NCI-H146 treated with DMSO at 0.1 percent for 48 hours (cell line): ENCODE measurements at regions not wholly inside any gene's neighbourhood (a gene's known extent, or its start where the extent isn't known, plus 50 kb on each side); places are given as distances from the start of the nearest gene placed in this dataset.
A peak's percentile ranks its signal among the peaks of the same experiment; 100 is the strongest.
"Not testable (repeated sequence)": the region's sequence is repeated elsewhere in the genome, so short reads cannot be mapped to it uniquely, and the experiment has no call there.

Experiments
- DNase-seq: peaks from one replicate; lab custom pipeline; 2025; ENCODE audit not compliant: unreplicated experiment; lab: John Stamatoyannopoulos, UW

DNA sequence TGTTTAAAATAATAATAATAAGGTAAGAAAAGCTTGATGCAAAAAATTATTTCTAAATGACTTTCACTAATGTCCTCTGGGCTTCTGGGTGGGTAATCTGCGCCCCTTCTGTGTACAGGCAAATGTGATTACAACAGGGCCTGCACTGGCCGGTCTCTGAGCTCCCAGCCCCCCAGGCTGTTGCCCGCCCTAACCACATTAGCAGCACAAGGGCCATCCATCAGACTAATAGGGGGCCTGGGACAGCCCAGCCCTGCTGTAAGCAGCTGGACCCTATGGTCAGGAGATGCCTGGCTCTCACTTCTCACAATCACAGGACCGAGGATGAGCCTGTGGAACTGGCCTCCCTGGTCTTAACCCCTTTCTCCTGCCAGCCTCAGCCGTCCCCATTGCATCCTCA, 388.4 kb downstream of the BUD13 start:
- DNase-seq = no peak

- DNase-seq = no peak
Measured at GRCh38 chr11:116379185-116379828, 393.5 kb downstream of the BUD13 start.

DNA sequence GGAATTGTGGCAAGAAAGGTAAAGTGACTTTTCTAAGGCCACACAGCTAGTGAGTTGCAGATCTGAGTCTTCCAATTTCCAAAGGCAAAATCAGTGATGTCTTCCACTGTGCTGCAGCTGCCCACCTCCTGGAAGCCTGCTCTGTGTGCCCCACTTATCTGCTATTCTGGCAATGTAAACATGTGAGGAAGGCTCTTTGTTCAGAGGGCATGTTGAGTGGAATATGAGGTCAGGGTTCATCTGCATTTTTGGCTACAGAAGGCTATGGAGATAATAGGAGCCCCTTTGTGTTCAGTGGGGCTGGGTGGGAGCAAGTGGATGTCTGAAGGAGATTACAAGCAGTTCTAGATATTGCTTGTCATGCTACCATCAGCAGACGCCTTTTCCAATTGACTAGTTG, 396.2 kb downstream of the BUD13 start:
- peak; percentile 96 for DNase-seq

DNA sequence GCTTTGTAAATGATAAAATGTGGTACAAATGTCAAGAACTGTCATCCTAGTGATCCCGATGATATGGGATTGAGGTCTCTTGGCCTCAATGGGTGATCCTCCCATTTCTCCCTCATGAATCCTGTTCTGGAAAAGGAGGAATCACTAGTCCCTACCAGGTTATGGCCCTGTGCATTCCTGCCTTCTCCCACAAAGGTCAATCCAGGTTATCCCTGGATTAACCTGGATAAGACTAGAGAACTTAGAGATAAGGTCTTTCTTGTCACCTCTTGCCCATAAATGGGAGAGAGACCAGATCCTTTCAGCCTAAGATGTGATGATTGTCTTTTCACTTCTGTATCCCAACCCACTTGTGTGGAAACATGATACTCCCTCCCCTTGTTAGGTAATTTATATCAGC, 396.7 kb downstream of the BUD13 start:
- DNase-seq = peak; percentile 83

DNA sequence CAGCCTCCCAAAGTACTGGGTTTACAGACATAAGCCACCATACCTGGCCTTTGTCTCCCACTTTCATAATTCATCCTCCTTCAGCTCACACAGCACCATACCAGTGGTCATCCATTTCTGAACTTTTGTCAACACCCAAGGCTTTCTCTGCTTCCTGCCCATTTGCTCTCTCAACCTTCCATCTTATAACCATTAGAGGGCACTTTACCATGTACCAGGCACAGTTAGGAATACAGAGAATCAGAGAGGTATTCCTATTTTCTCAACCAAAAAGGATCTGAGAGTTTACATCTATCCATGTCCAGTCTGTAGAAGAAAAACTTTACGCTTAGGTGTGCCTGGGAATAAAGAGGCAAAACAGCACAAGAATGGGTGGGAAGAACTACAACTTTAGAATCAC, 397.6 kb downstream of the BUD13 start:
- peak; percentile 46 for DNase-seq

GRCh38 chr11:116374085-116374484, 398.7 kb downstream of the BUD13 start:
- no peak for DNase-seq

GRCh38 chr11:116373104-116373944, 399.5 kb downstream of the BUD13 start:
- peak; percentile 94 for DNase-seq

DNA sequence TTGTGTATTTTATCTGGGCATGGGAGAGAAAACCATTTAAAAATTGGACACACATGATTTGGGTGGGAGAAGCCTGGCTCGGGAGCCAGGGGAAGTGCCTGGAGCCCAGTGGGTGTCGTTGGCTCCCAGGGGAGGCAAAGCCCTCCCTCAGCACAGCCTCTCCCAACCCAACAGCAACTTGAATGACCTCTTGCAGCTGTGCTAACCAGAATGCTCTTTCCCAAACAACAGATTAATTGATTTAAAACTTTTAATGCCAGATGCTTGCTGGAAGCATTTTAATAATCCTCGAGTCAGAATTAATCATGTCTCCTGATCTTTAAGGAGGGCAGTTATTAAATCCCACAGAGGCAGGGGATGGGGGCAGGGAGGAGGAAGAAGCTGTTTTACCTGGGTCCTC, 401.6 kb downstream of the BUD13 start:
- DNase-seq = peak; percentile 35

DNA sequence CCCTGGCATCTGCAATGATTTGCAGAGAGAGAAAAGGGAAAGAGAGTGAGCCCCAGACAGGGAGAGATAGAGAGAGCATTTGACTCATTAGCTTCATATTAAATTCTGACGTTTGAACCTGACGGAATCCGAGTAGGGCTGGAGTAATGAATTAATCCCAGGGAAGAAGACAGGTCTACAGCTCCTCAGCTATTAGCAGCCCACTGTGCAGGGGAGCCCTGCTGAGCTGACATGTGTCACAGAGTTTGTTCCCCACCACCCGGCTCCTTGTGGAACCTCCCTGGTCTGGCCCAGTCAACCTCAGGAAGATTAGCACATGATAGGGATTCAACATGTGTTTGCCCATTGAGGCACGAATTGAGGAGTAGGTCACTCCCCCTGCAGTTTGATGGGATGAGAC, 404.0 kb downstream of the BUD13 start:
- DNase-seq = no peak

- DNase-seq = no peak
Measured at GRCh38 chr11:116366980-116367645, 405.7 kb downstream of the BUD13 start.

GRCh38 chr11:116366451-116366850, 406.3 kb downstream of the BUD13 start:
- DNase-seq = no peak

DNA sequence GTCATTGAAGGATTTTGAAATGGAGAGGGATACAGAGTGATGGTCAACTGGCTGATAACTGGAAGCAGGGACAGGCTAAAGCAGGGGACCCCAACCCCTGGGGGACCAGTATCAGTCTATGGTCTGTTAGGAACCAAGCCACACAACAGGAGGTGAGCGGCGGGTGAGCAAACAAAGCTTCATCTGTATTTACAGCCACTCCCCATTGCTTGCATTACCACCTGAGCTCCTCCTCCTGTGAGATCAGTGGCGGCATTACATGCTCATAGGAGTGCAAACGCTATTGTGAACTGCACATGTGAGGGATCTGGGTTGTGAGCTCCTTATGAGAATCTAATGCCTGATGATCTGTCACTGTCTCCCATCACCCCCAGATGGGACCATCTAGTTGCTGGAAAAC, 407.9 kb downstream of the BUD13 start:
- DNase-seq = not testable (repeated sequence)

GRCh38 chr11:116364348-116364747, 408.4 kb downstream of the BUD13 start:
- no peak for DNase-seq

DNA sequence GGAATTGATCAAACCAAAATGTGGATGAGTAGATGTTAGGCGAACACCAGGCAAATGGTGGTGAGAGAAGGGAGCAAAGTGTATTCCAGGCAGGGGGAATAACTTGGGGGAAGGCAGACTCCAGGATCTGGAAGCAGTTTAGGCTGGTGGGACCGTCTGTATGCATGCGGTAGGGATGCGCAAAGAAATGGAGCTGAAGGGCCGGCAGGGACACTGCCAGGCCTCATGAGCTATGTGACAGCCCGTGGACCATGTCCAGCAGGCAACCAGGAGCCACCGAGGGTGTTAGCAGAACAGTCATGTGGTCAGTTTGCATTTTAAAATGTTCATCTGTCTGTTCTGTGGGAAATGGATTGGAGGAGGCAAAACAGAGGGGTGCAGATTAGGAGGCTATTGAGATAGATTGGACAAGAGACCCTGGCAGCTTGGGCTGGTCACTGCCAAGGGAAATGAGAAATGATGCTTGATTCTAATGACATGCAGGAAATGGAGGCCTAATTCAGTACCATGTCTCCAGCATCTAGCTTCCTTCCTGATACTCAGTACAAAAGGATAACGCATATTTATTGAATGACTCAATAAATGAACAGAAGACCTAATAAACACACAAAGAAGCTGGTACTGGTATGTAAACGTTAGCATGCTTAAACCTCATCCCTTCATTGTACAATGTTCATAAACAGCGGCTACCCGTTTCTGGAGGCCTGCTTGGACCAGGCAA, 412.4 kb downstream of the BUD13 start:
- no peak for DNase-seq

DNA sequence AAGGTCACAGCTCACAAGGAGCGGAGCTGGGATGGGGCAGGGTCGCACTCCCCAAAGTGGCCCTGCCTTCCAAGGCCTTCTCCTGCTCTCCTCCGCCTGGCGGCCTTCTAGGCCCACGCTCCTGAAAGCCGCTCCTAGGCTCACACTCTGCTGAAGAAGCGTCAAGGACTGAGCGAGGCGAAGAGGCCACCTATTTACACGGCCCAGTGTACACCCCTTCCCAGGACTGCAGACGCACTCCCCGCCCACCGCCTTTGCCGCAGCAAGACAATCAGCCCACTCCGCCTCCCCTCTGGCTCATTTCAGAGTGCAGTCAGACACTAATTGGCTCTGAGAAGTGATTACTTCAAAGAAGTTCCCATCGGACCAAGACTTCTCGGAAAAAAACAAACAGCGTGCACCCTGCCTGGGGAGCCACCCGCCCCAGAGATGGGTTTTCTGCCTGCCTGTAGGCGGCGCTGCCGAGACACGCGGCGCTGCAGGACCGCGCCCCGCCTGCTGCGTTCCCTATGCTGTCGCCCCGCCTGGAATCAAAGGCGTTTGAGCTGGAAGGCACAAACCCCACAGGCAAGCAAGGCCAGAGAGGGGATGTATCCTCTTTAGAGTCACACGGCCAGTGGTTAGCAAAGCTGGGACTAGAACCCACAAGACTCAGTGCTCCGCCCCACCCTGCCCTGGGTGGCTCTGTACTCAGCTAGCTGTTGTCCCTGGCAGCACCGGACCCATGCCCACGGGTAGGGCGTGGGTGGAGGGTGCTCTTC, 414.8 kb downstream of the BUD13 start:
- DNase-seq = no peak

DNA sequence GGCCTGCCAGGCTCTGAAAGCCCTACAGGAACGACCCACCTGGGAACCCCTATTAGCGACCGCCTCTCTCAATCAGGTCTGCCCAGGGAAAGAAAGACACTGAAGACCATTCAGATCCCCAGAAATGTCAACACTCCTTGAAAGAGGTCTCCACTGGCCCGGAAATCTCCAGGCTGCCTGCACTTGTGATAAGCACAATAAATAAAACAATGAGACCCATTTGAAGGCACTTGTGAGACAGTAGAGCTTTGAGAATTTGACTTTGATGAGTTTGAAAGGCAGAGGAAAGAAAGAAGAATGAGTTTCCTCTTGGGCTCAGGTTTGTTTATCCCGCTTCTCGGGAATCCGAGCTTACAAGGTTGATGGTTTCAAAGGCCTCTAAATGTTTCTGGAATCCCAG, 416.3 kb downstream of the BUD13 start:
- DNase-seq = no peak

DNA sequence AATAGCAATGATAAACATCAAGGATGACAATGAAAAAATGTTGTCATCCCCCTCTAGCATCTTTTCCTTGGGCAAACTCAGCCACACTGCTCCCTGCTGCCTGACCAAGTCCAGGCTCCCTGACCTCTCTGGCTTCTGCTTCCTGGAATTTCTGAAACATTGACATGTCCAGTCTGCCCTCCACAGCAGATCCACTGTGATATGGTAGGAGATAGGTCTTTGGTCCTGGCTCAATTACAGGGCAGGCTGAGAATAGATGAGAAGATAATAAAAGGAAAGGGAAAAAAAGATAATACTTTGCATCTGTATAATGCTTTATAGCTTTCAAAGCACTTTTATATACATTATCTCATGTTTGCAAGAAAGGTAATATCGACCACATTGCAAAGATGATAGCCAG, 417.7 kb downstream of the BUD13 start:
- no peak for DNase-seq

GRCh38 chr11:116353589-116353988, 419.2 kb downstream of the BUD13 start:
- peak; percentile 44 for DNase-seq

DNA sequence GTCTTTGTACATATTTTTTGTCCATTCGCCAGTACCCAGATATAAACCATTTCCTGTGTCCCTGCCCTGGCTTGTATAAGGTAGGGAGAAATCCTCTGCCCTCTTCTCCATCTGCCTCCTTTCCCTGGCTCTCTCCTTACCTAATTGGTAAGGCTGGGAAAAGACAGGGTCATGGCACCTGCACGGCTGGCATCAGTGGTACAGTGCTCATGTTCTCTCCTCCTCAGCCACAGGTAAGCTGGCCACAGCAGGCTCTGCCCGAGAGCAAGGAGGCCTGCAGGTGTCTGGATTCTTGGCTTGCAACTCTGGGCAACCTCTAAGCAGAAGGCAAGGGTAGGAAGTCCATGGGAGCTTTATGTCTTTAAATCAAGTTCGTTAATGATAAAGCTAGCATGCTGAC, 419.9 kb downstream of the BUD13 start:
- DNase-seq = no peak

- no peak for DNase-seq
Measured at GRCh38 chr11:116348226-116348625, 424.6 kb downstream of the BUD13 start.

DNA sequence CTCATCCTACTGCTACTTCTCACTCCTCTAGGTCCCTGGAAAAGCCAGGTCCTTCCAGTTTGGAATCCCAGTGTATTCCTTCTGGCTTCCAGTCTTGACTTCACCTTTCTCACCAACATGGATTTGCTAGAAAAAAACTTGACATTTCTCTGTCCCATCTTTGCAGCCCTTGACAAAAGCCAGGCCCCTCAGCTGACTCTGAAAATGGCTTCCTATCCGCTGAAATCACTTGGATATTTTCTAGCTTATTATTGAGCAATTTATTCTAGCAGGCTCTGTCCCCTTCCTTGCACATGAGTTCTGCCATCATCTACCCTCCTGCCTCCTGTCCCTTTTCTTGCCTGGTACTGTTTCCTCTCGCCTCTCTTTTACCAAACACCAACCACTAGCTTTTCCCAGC, 427.2 kb downstream of the BUD13 start:
- DNase-seq = no peak
